Right lobe of liver (tissue), 6 donors: ENCODE measurements at regions not wholly inside any gene's neighbourhood (a gene's known extent, or its start where the extent isn't known, plus 50 kb on each side); places are given as distances from the start of the nearest gene placed in this dataset.
A peak's percentile ranks its signal among the peaks of the same experiment; 100 is the strongest.

Source experiments
- ATAC-seq, 4 donors: fragments of 200-7000 bp; cut with Tn5 transposase; one replicate each; pipeline ENCODE4 v1.9.1; 2020; ENCODE audit warnings: mild to moderate bottlenecking in 4 of 4, moderate library complexity in 4 of 4
- DNase-seq, 3 donors: peaks; one replicate each; pipeline ENCODE4 v3.0.0-alpha.2; 2020
- H3K27ac ChIP-seq, 3 donors: fragments of 200-600 bp; one replicate each; pipeline ENCODE4 v1.8.0; 2022
- H3K27me3 ChIP-seq, 2 donors: fragments of 200-600 bp; one replicate each; pipeline ENCODE4 v1.8.0; 2022
- H3K36me3 ChIP-seq, 4 donors: fragments of 200-600 bp; sonication (generic) in 1 of 4; one replicate each; pipeline versions ENCODE4 v1.5.1 to v1.8.0; 2017 to 2022; ENCODE audit warnings: control low read depth in 1 of 4
- H3K4me1 ChIP-seq, 4 donors: fragments of 200-600 bp; sonication (generic) in 1 of 4; one replicate each; pipeline versions ENCODE4 v1.5.1 to v1.8.0; 2017 to 2022; ENCODE audit warnings: control low read depth in 1 of 4
- H3K4me3 ChIP-seq, 3 donors: fragments of 200-600 bp; one replicate each; pipeline ENCODE4 v1.8.0; 2022
- H3K9me3 ChIP-seq, 4 donors: fragments of 200-600 bp; sonication (generic) in 1 of 4; one replicate each; pipeline versions ENCODE4 v1.5.1 to v1.8.0; 2017 to 2022; ENCODE audit warnings: control low read depth in 1 of 4
- CTCF ChIP-seq, 4 donors: fragments of 200-600 bp in 3 of 4; fragments of 450-650 bp in 1 of 4; IDR thresholded peaks; one replicate each; pipeline versions ENCODE4 v1.5.1 to v1.8.0; 2016 to 2022; ENCODE audit warnings: antibody characterized with exemption in 4 of 4, mild to moderate bottlenecking in 2 of 4
- POLR2A ChIP-seq: fragments of 450-650 bp; IDR thresholded peaks from one replicate; pipeline ENCODE4 v1.6.1; 2017; ENCODE audit warnings: antibody characterized with exemption, mild to moderate bottlenecking
- WGBS: methylation state at CpG from one replicate; pipeline ENCODE4 v1.1.6; 2018; ENCODE audit warnings: low coverage, low lambda C conversion rate; ENCODE audit not compliant: insufficient coverage; ENCODE audit errors: missing lambda C conversion rate; 5-methylcytosine and 5-hydroxymethylcytosine counted together
- intact Hi-C, 2 donors: fragments of 100-400 bp; cut with DNase I; formaldehyde crosslinking; loops; one replicate each; pipeline versions ENCODE4 v1.11.2 to v1.14.1; 2022
- donor health status: DM: no; HTN: yes; CAD: no.
- donor health status: DM: no; HTN: no; CAD: no.
- donor health status: DM: no; HTN: no; CAD: no.
- donor health status: DM: no; HTN: yes; CAD: no.
- donor health status: DM: no; HTN: yes; CAD: no.

GRCh38 chr3:193977622-193978021 is 158.3 kb upstream of the HES1 start:
- H3K9me3 ChIP-seq, result no peaks in the 10 kb centered on the region
- H3K27me3 ChIP-seq, result no peaks in the 10 kb centered on the region
- H3K4me3 ChIP-seq, result no peak overlapping the region
- peak; percentile 23 to 52 (median 40) for ATAC-seq
- intact Hi-C loops, result no loop called here
- DNase-seq, result no peak
- no peaks in the 10 kb centered on the region for H3K36me3 ChIP-seq
- TF ChIP-seq CTCF (IDR thresholded peaks at IDR 0.05), result no peak
- TF ChIP-seq POLR2A, result no peak
- H3K4me1 ChIP-seq, result peaks cover 0 to 7% (median 0%) of the 10 kb centered on the region in 4 donors
- 70% methylated on average over 4 of the region's 5 CpGs for WGBS
- H3K27ac ChIP-seq, result no peak overlapping the region

DNA sequence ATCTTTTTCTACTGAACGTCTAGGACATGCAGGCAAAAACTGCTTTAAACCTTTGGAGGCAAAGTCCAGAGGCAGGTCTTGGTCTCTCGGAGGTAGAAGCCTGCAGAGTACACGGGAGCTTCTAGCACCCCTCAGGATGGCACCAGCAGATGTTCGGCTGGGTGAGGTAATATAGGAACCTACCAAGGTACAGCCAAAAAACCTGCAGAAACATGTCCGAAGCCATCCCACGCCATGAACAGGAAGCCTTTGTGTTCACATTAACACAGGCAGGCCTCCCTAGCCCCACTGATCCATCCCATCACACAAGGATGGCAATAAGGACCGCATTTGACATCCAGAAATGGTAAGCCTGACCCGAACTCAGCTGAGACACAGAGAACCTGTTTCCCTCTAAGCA is 157.9 kb upstream of the HES1 start:
- H3K27me3 ChIP-seq, result no peaks in the 10 kb centered on the region
- no peak overlapping the region for H3K4me3 ChIP-seq
- no peak for ATAC-seq
- H3K27ac ChIP-seq, result no peak overlapping the region
- peaks cover 0 to 7% (median 0%) of the 10 kb centered on the region in 4 donors for H3K4me1 ChIP-seq
- DNase-seq, result no peak
- H3K36me3 ChIP-seq, result no peaks in the 10 kb centered on the region
- H3K9me3 ChIP-seq, result no peaks in the 10 kb centered on the region
- intact Hi-C loops, result no loop called here
- TF ChIP-seq CTCF (IDR thresholded peaks at IDR 0.05) (no peak), POLR2A (no peak)
- 79% methylated on average over 3 of the region's 8 CpGs for WGBS

- 93% methylated on average over 6 of the region's 6 CpGs for WGBS
- intact Hi-C loops, result no loop called here
- Histone ChIP-seq H3K4me3 (no peak overlapping the region), H3K9me3 (no peaks in the 10 kb centered on the region), H3K27me3 (no peaks in the 10 kb centered on the region), H3K4me1 (peaks cover 0 to 7% (median 0%) of the 10 kb centered on the region in 4 donors), H3K36me3 (no peaks in the 10 kb centered on the region), H3K27ac (no peak overlapping the region)
- DNase-seq (no peak), ATAC-seq (peak in 1 of 4 donors; percentile 21)
- TF ChIP-seq POLR2A (no peak), CTCF (IDR thresholded peaks at IDR 0.05) (no peak)
Measured at GRCh38 chr3:193978486-193978885, 157.5 kb upstream of the HES1 start.

DNA sequence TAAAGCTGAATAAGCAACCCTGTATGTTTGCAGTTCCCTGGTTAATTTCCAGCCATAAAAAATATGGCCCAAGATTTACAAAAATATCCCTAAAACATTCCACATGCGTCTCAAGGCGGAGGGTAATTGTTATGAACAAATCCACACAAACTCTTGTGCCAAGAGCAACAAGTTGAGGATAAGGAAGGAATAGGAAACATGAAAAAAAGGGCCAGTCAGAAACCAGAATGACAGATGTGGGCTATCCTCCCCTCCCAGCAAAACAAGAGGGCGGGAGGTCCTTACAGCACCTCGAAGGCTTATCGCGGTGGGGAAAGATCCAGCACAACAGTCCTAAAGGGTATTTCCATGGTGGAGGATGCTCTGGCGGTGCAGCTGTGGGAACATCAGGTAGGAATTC is 155.6 kb upstream of the HES1 start:
- WGBS, result 86% methylated on average over 2 of the region's 7 CpGs
- Histone ChIP-seq H3K36me3 (no peaks in the 10 kb centered on the region), H3K4me3 (no peak overlapping the region), H3K27me3 (no peaks in the 10 kb centered on the region), H3K27ac (no peak overlapping the region), H3K9me3 (no peaks in the 10 kb centered on the region), H3K4me1 (peaks cover 0 to 2% (median 0%) of the 10 kb centered on the region in 4 donors)
- no peak for ATAC-seq
- DNase-seq, result no peak
- intact Hi-C loops, result no loop called here
- TF ChIP-seq POLR2A (no peak), CTCF (IDR thresholded peaks at IDR 0.05) (no peak)

GRCh38 chr3:193980905-193981304 is 155.0 kb upstream of the HES1 start:
- Histone ChIP-seq H3K4me1 (no peaks in the 10 kb centered on the region), H3K36me3 (no peaks in the 10 kb centered on the region), H3K9me3 (no peaks in the 10 kb centered on the region), H3K4me3 (no peak overlapping the region), H3K27ac (no peak overlapping the region), H3K27me3 (no peaks in the 10 kb centered on the region)
- TF ChIP-seq CTCF (IDR thresholded peaks at IDR 0.05) (no peak), POLR2A (no peak)
- no peak for DNase-seq
- no CpG with 5 or more reads among the region's 3 CpGs for WGBS
- intact Hi-C loops, result no loop called here
- ATAC-seq, result peak in 1 of 4 donors; percentile 24
